ENCODE measurements at regions not wholly inside any gene's neighbourhood (a gene's known extent, or its start where the extent isn't known, plus 50 kb on each side); places are given as distances from the start of the nearest gene placed in this dataset.

GRCh38 chr3:72327008-72327407 lies 521.2 kb downstream of the SHQ1 start:
- CTCF ChIA-PET: no interaction called here
- in situ Hi-C loops (cut with HindIII; ENCODE audit: low pct_unique_long_range_greater_than_20kb, low sequenced_read_pairs): no loop called here

DNA sequence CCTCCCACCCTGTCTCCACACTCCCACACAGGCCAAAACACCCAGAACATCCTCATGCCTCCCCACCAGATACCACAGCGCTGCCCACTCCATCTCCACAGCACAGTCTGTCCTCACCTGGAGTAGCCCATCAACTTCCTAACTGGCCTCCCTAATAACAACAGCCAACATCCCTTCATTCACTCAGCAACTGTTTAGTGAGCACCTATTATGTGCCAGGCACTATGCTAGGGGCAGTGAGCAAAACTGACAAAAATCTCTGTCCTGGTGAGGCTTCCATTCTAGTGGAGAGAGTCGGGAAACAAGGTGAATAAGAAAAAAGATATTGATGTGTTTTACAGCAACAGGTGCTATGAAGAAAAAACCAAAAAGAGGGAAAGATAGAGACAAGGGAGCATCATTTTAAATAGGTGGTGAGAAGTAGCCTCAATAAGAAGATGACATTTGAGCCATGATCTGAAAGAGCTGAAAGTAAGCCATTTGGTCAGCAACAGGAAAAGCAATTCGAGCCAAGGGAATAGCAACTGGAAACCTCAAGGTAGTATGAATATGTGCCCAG lies 523.9 kb downstream of the SHQ1 start:
- Histone ChIP-seq H3K36me3 (ENCODE audit: control insufficient read depth, insufficient read depth, low read length) (no peaks in the 10 kb centered on the region), H3K4me3 (ENCODE audit: low read depth in 2 of 2, low read length in 2 of 2) (no peak overlapping the region), H3K9me3 (ENCODE audit: control insufficient read depth, insufficient read depth, low read depth, low read length) (no peaks in the 10 kb centered on the region), H3K27ac (ENCODE audit: low read length) (no peak overlapping the region), H3K4me1 (ENCODE audit: control insufficient read depth, insufficient read depth, low read length) (no peaks in the 10 kb centered on the region), H3K27me3 (ENCODE audit: control insufficient read depth, insufficient read depth, low read length) (no peaks in the 10 kb centered on the region)
- ChIA-PET CTCF (no interaction called here), POLR2A (no interaction called here)
- intact Hi-C loops (cut with micrococcal nuclease; ENCODE audit: unreplicated experiment) (no loop called here), in situ Hi-C loops (cut with HindIII; ENCODE audit: low pct_unique_long_range_greater_than_20kb, low sequenced_read_pairs) (no loop called here)
- TF ChIP-seq TCF7L2 (IDR thresholded peaks at IDR 0.05; ENCODE audit: low read depth, low read length): no peak
- TF ChIP-seq, protein P1, sequence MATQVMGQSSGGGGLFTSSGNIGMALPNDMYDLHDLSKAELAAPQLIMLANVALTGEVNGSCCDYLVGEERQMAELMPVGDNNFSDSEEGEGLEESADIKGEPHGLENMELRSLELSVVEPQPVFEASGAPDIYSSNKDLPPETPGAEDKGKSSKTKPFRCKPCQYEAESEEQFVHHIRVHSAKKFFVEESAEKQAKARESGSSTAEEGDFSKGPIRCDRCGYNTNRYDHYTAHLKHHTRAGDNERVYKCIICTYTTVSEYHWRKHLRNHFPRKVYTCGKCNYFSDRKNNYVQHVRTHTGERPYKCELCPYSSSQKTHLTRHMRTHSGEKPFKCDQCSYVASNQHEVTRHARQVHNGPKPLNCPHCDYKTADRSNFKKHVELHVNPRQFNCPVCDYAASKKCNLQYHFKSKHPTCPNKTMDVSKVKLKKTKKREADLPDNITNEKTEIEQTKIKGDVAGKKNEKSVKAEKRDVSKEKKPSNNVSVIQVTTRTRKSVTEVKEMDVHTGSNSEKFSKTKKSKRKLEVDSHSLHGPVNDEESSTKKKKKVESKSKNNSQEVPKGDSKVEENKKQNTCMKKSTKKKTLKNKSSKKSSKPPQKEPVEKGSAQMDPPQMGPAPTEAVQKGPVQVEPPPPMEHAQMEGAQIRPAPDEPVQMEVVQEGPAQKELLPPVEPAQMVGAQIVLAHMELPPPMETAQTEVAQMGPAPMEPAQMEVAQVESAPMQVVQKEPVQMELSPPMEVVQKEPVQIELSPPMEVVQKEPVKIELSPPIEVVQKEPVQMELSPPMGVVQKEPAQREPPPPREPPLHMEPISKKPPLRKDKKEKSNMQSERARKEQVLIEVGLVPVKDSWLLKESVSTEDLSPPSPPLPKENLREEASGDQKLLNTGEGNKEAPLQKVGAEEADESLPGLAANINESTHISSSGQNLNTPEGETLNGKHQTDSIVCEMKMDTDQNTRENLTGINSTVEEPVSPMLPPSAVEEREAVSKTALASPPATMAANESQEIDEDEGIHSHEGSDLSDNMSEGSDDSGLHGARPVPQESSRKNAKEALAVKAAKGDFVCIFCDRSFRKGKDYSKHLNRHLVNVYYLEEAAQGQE (IDR thresholded peaks at IDR 0.05; ENCODE audit: insufficient read depth in 1 of 2, low read depth in 2 of 2, low read length in 1 of 2): no peak
- no peak for TF ChIP-seq POLR2AphosphoS5 (IDR thresholded peaks at IDR 0.05; ENCODE audit: low read depth, low read length)
- no peak for TF ChIP-seq SIN3A (IDR thresholded peaks at IDR 0.05; ENCODE audit: borderline replicate concordance, insufficient read depth, low read depth, low read length)
- TF ChIP-seq, protein P2, sequence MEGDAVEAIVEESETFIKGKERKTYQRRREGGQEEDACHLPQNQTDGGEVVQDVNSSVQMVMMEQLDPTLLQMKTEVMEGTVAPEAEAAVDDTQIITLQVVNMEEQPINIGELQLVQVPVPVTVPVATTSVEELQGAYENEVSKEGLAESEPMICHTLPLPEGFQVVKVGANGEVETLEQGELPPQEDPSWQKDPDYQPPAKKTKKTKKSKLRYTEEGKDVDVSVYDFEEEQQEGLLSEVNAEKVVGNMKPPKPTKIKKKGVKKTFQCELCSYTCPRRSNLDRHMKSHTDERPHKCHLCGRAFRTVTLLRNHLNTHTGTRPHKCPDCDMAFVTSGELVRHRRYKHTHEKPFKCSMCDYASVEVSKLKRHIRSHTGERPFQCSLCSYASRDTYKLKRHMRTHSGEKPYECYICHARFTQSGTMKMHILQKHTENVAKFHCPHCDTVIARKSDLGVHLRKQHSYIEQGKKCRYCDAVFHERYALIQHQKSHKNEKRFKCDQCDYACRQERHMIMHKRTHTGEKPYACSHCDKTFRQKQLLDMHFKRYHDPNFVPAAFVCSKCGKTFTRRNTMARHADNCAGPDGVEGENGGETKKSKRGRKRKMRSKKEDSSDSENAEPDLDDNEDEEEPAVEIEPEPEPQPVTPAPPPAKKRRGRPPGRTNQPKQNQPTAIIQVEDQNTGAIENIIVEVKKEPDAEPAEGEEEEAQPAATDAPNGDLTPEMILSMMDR (IDR thresholded peaks at IDR 0.05): no peak
- DNase-seq (ENCODE audit: low read depth, low spot score) (no peak), ATAC-seq (no peak)
- BruUV-seq (replicated peaks): no TSS peak

More at GRCh38 chr3:72327008-72327407, 521.2 kb downstream of the SHQ1 start:
- TF ChIP-seq SIN3A (IDR thresholded peaks at IDR 0.05; ENCODE audit: borderline replicate concordance, insufficient read depth, low read depth, low read length): no peak
- TF ChIP-seq, protein P1 (IDR thresholded peaks at IDR 0.05; ENCODE audit: insufficient read depth in 1 of 2, low read depth in 2 of 2, low read length in 1 of 2): no peak
- TF ChIP-seq, protein P2 (IDR thresholded peaks at IDR 0.05): no peak
- no peak for TF ChIP-seq POLR2AphosphoS5 (IDR thresholded peaks at IDR 0.05; ENCODE audit: low read depth, low read length)
- no peak for TF ChIP-seq TCF7L2 (IDR thresholded peaks at IDR 0.05; ENCODE audit: low read depth, low read length)
- Histone ChIP-seq H3K36me3 (ENCODE audit: control insufficient read depth, insufficient read depth, low read length) (no peaks in the 10 kb centered on the region), H3K9me3 (ENCODE audit: control insufficient read depth, insufficient read depth, low read depth, low read length) (no peaks in the 10 kb centered on the region), H3K4me1 (ENCODE audit: control insufficient read depth, insufficient read depth, low read length) (no peaks in the 10 kb centered on the region), H3K4me3 (ENCODE audit: low read depth in 2 of 2, low read length in 2 of 2) (no peak overlapping the region), H3K27me3 (ENCODE audit: control insufficient read depth, insufficient read depth, low read length) (no peaks in the 10 kb centered on the region), H3K27ac (ENCODE audit: low read length) (no peak overlapping the region)
- POLR2A ChIA-PET: no interaction called here
- intact Hi-C loops (cut with micrococcal nuclease; ENCODE audit: unreplicated experiment): no loop called here
- DNase-seq (ENCODE audit: low read depth, low spot score): no peak
- ATAC-seq: no peak
- no TSS peak for BruUV-seq (replicated peaks)
